ENCODE measurements at regions not wholly inside any gene's neighbourhood (a gene's known extent, or its start where the extent isn't known, plus 50 kb on each side); places are given as distances from the start of the nearest gene placed in this dataset.

- no peak for TF ChIP-seq CTCF (IDR thresholded peaks at IDR 0.05; ENCODE audit: unreplicated experiment)
- H3K36me3 Mint-ChIP-seq (ENCODE audit: insufficient read depth), result no peaks in the 10 kb centered on the region
- H3K4me1 Mint-ChIP-seq (ENCODE audit: low read depth), result no peaks in the 10 kb centered on the region
Measured at GRCh38 chr7:10036693-10037092, 937.0 kb upstream of the PHF14 start.

GRCh38 chr7:10038351-10038750, 935.3 kb upstream of the PHF14 start:
- Mint-ChIP-seq H3K36me3 (ENCODE audit: insufficient read depth) (no peaks in the 10 kb centered on the region), H3K9me3 (ENCODE audit: low read depth) (no peaks in the 10 kb centered on the region), H3K27ac (no peak overlapping the region), H3K4me1 (ENCODE audit: low read depth) (no peaks in the 10 kb centered on the region), H3K27me3 (no peaks in the 10 kb centered on the region), H3K4me3 (ENCODE audit: low read depth) (no peak overlapping the region)
- no peak for DNase-seq (ENCODE audit: low spot score, unreplicated experiment)
- no peak for TF ChIP-seq CTCF (IDR thresholded peaks at IDR 0.05; ENCODE audit: unreplicated experiment)

More at GRCh38 chr7:10036693-10037092, 937.0 kb upstream of the PHF14 start:
- no peaks in the 10 kb centered on the region for H3K27me3 Mint-ChIP-seq
- DNase-seq (ENCODE audit: low spot score, unreplicated experiment), result no peak
- H3K27ac Mint-ChIP-seq, result no peak overlapping the region
- H3K9me3 Mint-ChIP-seq (ENCODE audit: low read depth), result no peaks in the 10 kb centered on the region
- no peak overlapping the region for H3K4me3 Mint-ChIP-seq (ENCODE audit: low read depth)

GRCh38 chr7:10040674-10041073, 933.0 kb upstream of the PHF14 start:
- Mint-ChIP-seq H3K36me3 (ENCODE audit: insufficient read depth) (no peaks in the 10 kb centered on the region), H3K27me3 (no peaks in the 10 kb centered on the region), H3K27ac (no peak overlapping the region), H3K4me1 (ENCODE audit: low read depth) (no peaks in the 10 kb centered on the region), H3K9me3 (ENCODE audit: low read depth) (no peaks in the 10 kb centered on the region), H3K4me3 (ENCODE audit: low read depth) (no peak overlapping the region)
- TF ChIP-seq CTCF (IDR thresholded peaks at IDR 0.05; ENCODE audit: unreplicated experiment), result no peak
- DNase-seq (ENCODE audit: low spot score, unreplicated experiment), result no peak

GRCh38 chr7:10070899-10071298, 902.8 kb upstream of the PHF14 start:
- Mint-ChIP-seq H3K27me3 (no peaks in the 10 kb centered on the region), H3K4me1 (ENCODE audit: low read depth) (peaks cover 2% of the 10 kb centered on the region), H3K36me3 (ENCODE audit: insufficient read depth) (no peaks in the 10 kb centered on the region), H3K27ac (no peak overlapping the region), H3K4me3 (ENCODE audit: low read depth) (no peak overlapping the region), H3K9me3 (ENCODE audit: low read depth) (no peaks in the 10 kb centered on the region)
- DNase-seq (ENCODE audit: low spot score, unreplicated experiment), result no peak
- TF ChIP-seq CTCF (IDR thresholded peaks at IDR 0.05; ENCODE audit: unreplicated experiment), result no peak

GRCh38 chr7:10075866-10076265, 897.8 kb upstream of the PHF14 start:
- Mint-ChIP-seq H3K27me3 (no peaks in the 10 kb centered on the region), H3K4me3 (ENCODE audit: low read depth) (no peak overlapping the region), H3K4me1 (ENCODE audit: low read depth) (no peaks in the 10 kb centered on the region), H3K36me3 (ENCODE audit: insufficient read depth) (no peaks in the 10 kb centered on the region), H3K27ac (no peak overlapping the region), H3K9me3 (ENCODE audit: low read depth) (no peaks in the 10 kb centered on the region)
- DNase-seq (ENCODE audit: low spot score, unreplicated experiment), result no peak
- no peak for TF ChIP-seq CTCF (IDR thresholded peaks at IDR 0.05; ENCODE audit: unreplicated experiment)
